K562 (cell line): ENCODE measurements at regions not wholly inside any gene's neighbourhood (a gene's known extent, or its start where the extent isn't known, plus 50 kb on each side); places are given as distances from the start of the nearest gene placed in this dataset.

ENCODE experiments used
- ATAC-seq: fragments of 200-7000 bp; cut with Tn5 transposase; 3 replicates; pipeline ENCODE4 v1.9.1; 2020; ENCODE audit warnings: moderate library complexity
- BruUV-seq: library from RNA; stranded (reverse); fragments of 400-500 nt; replicated peaks from 2 replicates; lab custom pipeline; 2021; lab: Mats Ljungman, UMichigan
- CTCF ChIA-PET: fragments of 300-600 bp; formaldehyde crosslinking; extraction: SDS; loops from one replicate; lab custom pipeline; 2021; ENCODE audit warnings: low intra/inter-chr PET ratio; lab: Yijun Ruan, JAX
- POLR2A ChIA-PET: fragments of 300-600, 350-650 bp; sonication (Branson Sonifier 250); formaldehyde crosslinking; extraction: SDS; loops from one replicate; lab custom pipeline; 2021; ENCODE audit warnings: antibody characterized with exemption, inconsistent platforms; lab: Yijun Ruan, JAX
- DNase-seq, 4 experiments: peaks; one replicate each; pipeline versions ENCODE4 v3.0.0 to v3.0.0-alpha.2; 2011 to 2018; ENCODE audit warnings: low spot score in 3 of 4, mixed read lengths in 3 of 4; ENCODE audit errors: extremely low read depth in 1 of 4
- FAIRE-seq: peaks from 2 replicates; lab custom pipeline; 2011; peaks lifted over from hg19 to GRCh38; lab: Jason Lieb, UNC
- H2AFZ ChIP-seq: 2 replicates; pipeline ENCODE4 v1.6.0; 2011; ENCODE audit warnings: low read depth, low read length, control low read depth, inconsistent platforms
- H3K27ac ChIP-seq: fragments of 200-600 bp; 3 replicates; pipeline ENCODE4 v1.8.0; 2011; ENCODE audit warnings: low read depth, mild to moderate bottlenecking, control low read depth, inconsistent platforms, low read length, moderate library complexity, mixed read lengths; ENCODE audit errors: extremely low read depth
- H3K27me3 ChIP-seq, 2 experiments: fragments of 300-600 bp in 1 of 2; 2 replicates in 1 of 2; 3 replicates in 1 of 2; pipeline versions ENCODE4 v1.6.0 to v1.8.0; 2011; ENCODE audit warnings: inconsistent platforms in 2 of 2, low read length in 2 of 2, mild to moderate bottlenecking in 1 of 2, mixed read lengths in 1 of 2, moderate library complexity in 1 of 2; ENCODE audit not compliant: control insufficient read depth in 2 of 2, insufficient read depth in 2 of 2
- H3K36me3 ChIP-seq: fragments of 300-600 bp; 3 replicates; pipeline ENCODE4 v1.8.0; 2011; ENCODE audit warnings: mild to moderate bottlenecking, low read length, inconsistent platforms; ENCODE audit not compliant: control insufficient read depth, insufficient read depth
- H3K4me1 ChIP-seq, 2 experiments: fragments of 200-600 bp in 1 of 2; replicated peaks in 1 of 2; 2 replicates in 1 of 2; 3 replicates in 1 of 2; pipeline versions ENCODE4 v1.5.1 to v1.8.0; 2011; ENCODE audit warnings: inconsistent platforms in 2 of 2, low read length in 2 of 2, mild to moderate bottlenecking in 1 of 2, mixed read lengths in 1 of 2, moderate library complexity in 1 of 2; ENCODE audit not compliant: control insufficient read depth in 2 of 2, insufficient read depth in 2 of 2
- H3K4me2 ChIP-seq: 2 replicates; pipeline ENCODE4 v1.6.1; 2011; ENCODE audit warnings: low read length, control low read depth, inconsistent platforms, mixed read lengths; ENCODE audit not compliant: insufficient read depth
- H3K4me3 ChIP-seq: fragments of 200-600 bp; sonication (generic), shearing (Covaris generic); 2 replicates; pipeline ENCODE4 v1.5.1; 2016; ENCODE audit warnings: control low read depth, inconsistent platforms
- H3K79me2 ChIP-seq: fragments of 200-600 bp; 3 replicates; pipeline ENCODE4 v1.8.0; 2011; ENCODE audit warnings: low read length, inconsistent platforms; ENCODE audit not compliant: control insufficient read depth, insufficient read depth
- H3K9ac ChIP-seq, 2 experiments: 2 replicates each; pipeline versions ENCODE4 v1.6.0 to v1.6.1; 2011; ENCODE audit warnings: low read depth in 2 of 2, low read length in 2 of 2, control low read depth in 1 of 2, inconsistent platforms in 1 of 2, mild to moderate bottlenecking in 1 of 2, mixed read lengths in 1 of 2; ENCODE audit not compliant: insufficient read depth in 1 of 2
- H3K9me1 ChIP-seq: one replicate; pipeline ENCODE4 v1.6.0; 2011; ENCODE audit warnings: inconsistent platforms, mild to moderate bottlenecking, low read length, moderate library complexity; ENCODE audit not compliant: control insufficient read depth, insufficient read depth
- H3K9me3 ChIP-seq: replicated peaks from 2 replicates; pipeline ENCODE4 v1.5.1; 2011; ENCODE audit warnings: low read depth, low read length, inconsistent platforms; ENCODE audit not compliant: control insufficient read depth, insufficient read depth
- H4K20me1 ChIP-seq: replicated peaks from 2 replicates; pipeline ENCODE4 v1.6.1; 2011; ENCODE audit warnings: low read length, inconsistent platforms, mixed read lengths; ENCODE audit not compliant: control insufficient read depth, insufficient read depth
- CEBPG ChIP-seq, 3 experiments: fragments of 200-800 bp in 1 of 3; sonication (Bioruptor generic) in 1 of 3; sonication (generic) in 1 of 3; formaldehyde crosslinking in 1 of 3; IDR thresholded peaks in 2 of 3; conservative IDR thresholded peaks in 1 of 3; 2 replicates each; pipeline versions ENCODE4 v1.6.1 to v1.8.0; 2016 to 2022; ENCODE audit warnings: missing compliant biosample characterization in 2 of 3, missing genetic modification characterization in 2 of 3, mild to moderate bottlenecking in 1 of 3, missing genetic modification reagents in 1 of 3
- CREB1 ChIP-seq, 2 experiments: sonication (generic) in 1 of 2; formaldehyde crosslinking in 1 of 2; IDR thresholded peaks; 2 replicates each; pipeline versions ENCODE4 v1.6.1 to v1.8.0; 2012 to 2022; ENCODE audit warnings: inconsistent platforms in 1 of 2, mild to moderate bottlenecking in 1 of 2, missing genetic modification reagents in 1 of 2, moderate library complexity in 1 of 2
- PTRF ChIP-seq: fragments of 450-650 bp; IDR thresholded peaks from 2 replicates; pipeline ENCODE4 v1.6.1; 2016; ENCODE audit warnings: mild to moderate bottlenecking, missing genetic modification characterization, missing compliant biosample characterization
- TCF7 ChIP-seq: sonication (generic); IDR thresholded peaks from 2 replicates; pipeline ENCODE4 v1.6.1; 2016; ENCODE audit warnings: antibody characterized with exemption, borderline replicate concordance
- XRCC3 ChIP-seq: fragments of 450-650 bp; IDR thresholded peaks from 2 replicates; pipeline ENCODE4 v1.6.1; 2017; ENCODE audit warnings: mild to moderate bottlenecking, moderate library complexity
- ZNF224 ChIP-seq: sonication (generic); formaldehyde crosslinking; IDR thresholded peaks from 2 replicates; pipeline ENCODE4 v1.8.0; 2022; ENCODE audit warnings: mild to moderate bottlenecking, missing genetic modification reagents
- ZNF324 ChIP-seq: fragments of 250-450 bp; sonication (Bioruptor Pico); IDR thresholded peaks from 2 replicates; pipeline ENCODE4 v1.4.0; 2020; ENCODE audit warnings: mild to moderate bottlenecking
- in situ Hi-C: fragments of 300-500 bp; cut with MboI; formaldehyde crosslinking; loops from 4 replicates; pipeline ENCODE4 v1.15.0; 2018; ENCODE audit warnings: inconsistent platforms, mixed read lengths
- intact Hi-C: fragments of 100-400 bp; cut with micrococcal nuclease; formaldehyde crosslinking; loops from 2 replicates; pipeline ENCODE4 v1.14.2; 2022
- TF ChIP-seq, protein P1 (sequence below): fragments of 250-450 bp; sonication (Bioruptor Pico); IDR thresholded peaks from 2 replicates; pipeline ENCODE4 v1.8.0; 2021; ENCODE audit warnings: mild to moderate bottlenecking, moderate library complexity

DNA sequence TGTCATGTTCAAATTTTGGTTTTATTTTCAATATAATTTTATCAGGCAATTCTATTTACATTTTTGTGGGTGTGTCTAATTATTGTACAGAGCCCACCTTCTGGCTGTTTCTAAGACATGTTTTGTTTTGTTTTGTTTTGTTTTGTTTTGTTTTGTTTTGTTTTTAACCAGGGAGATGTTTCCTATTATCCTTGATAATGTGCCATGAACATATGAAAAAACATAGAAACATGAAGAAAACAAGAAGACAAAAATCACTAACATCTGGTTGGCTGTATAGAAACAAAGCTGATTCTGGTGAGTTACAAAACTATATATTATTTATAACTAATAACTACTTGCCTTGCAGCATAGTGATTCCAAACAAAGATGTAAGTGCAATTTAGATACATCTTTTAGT, 128.1 kb upstream of the TRPC4 start:
- FAIRE-seq (no peak), DNase-seq (no peak), ATAC-seq (no peak)
- no peak overlapping the region for H3K27ac ChIP-seq
- H3K27me3 ChIP-seq: no peaks in the 10 kb centered on the region
- no peaks in the 10 kb centered on the region for H3K9me3 ChIP-seq
- CTCF ChIA-PET: no interaction called here
- no peaks in the 10 kb centered on the region for H3K79me2 ChIP-seq
- H3K9ac ChIP-seq: no peak overlapping the region
- no peak overlapping the region for H3K4me3 ChIP-seq
- H4K20me1 ChIP-seq: no peaks in the 10 kb centered on the region
- no peak for TF ChIP-seq CREB1 (IDR thresholded peaks at IDR 0.05)
- no peak for TF ChIP-seq CREB1 (CRISPR knock-in tag; IDR thresholded peaks at IDR 0.05)
- no peak for TF ChIP-seq TCF7
- TF ChIP-seq, protein P1, sequence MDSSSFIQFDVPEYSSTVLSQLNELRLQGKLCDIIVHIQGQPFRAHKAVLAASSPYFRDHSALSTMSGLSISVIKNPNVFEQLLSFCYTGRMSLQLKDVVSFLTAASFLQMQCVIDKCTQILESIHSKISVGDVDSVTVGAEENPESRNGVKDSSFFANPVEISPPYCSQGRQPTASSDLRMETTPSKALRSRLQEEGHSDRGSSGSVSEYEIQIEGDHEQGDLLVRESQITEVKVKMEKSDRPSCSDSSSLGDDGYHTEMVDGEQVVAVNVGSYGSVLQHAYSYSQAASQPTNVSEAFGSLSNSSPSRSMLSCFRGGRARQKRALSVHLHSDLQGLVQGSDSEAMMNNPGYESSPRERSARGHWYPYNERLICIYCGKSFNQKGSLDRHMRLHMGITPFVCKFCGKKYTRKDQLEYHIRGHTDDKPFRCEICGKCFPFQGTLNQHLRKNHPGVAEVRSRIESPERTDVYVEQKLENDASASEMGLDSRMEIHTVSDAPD (CRISPR knock-in tag): no peak
- TF ChIP-seq XRCC3: no peak
- no peak for TF ChIP-seq ZNF324 (CRISPR knock-in tag)
- no peak for TF ChIP-seq CEBPG (CRISPR knock-in tag; IDR thresholded peaks at IDR 0.05)
- no peak for TF ChIP-seq CEBPG (tag; conservative IDR thresholded peaks at IDR 0.05 in 1 of 2, IDR thresholded peaks at IDR 0.05 in 1 of 2)
- no peak for TF ChIP-seq ZNF224 (CRISPR knock-in tag)
- TF ChIP-seq PTRF (tag): no peak
- H3K4me2 ChIP-seq: no peak overlapping the region
- POLR2A ChIA-PET: no interaction called here
- BruUV-seq: no TSS peak
- H3K36me3 ChIP-seq: no peaks in the 10 kb centered on the region
- H3K4me1 ChIP-seq: no peaks in the 10 kb centered on the region
- no peak overlapping the region for H2AFZ ChIP-seq
- intact Hi-C loops: no loop called here
- no peaks in the 10 kb centered on the region for H3K9me1 ChIP-seq
- in situ Hi-C loops: no loop called here
